ENCODE measurements at regions not wholly inside any gene's neighbourhood (a gene's known extent, or its start where the extent isn't known, plus 50 kb on each side); places are given as distances from the start of the nearest gene placed in this dataset.

GRCh38 chr7:41785265-41785664 lies 82.4 kb upstream of the INHBA start:
- no peaks in the 10 kb centered on the region for H3K9me3 ChIP-seq
- no peaks in the 10 kb centered on the region for H3K27me3 ChIP-seq
- H3K27ac ChIP-seq = no peak overlapping the region
- intact Hi-C loops (cut with DNase I) = no loop called here
- no peaks in the 10 kb centered on the region for H3K4me1 ChIP-seq
- no peak overlapping the region for H3K4me3 ChIP-seq (replicated peaks in 1 of 3)
- no peaks in the 10 kb centered on the region for H3K36me3 ChIP-seq
- no peak for TF ChIP-seq POLR2A (IDR thresholded peaks at IDR 0.05)
- TF ChIP-seq CTCF (IDR thresholded peaks at IDR 0.05) = no peak
- DNase-seq = no peak

GRCh38 chr7:41779918-41780317 lies 77.0 kb upstream of the INHBA start:
- 72 to 83% methylated on average over 2 of the region's 2 CpGs for WGBS, 2 donors
- Histone ChIP-seq H3K9me3 (no peaks in the 10 kb centered on the region), H3K4me1 (no peaks in the 10 kb centered on the region), H3K36me3 (no peaks in the 10 kb centered on the region), H3K27ac (no peak overlapping the region), H3K4me3 (replicated peaks in 1 of 3) (no peak overlapping the region), H3K27me3 (no peaks in the 10 kb centered on the region)
- intact Hi-C loops (cut with DNase I) = no loop called here
- DNase-seq = no peak
- TF ChIP-seq CTCF (IDR thresholded peaks at IDR 0.05) (no peak), POLR2A (IDR thresholded peaks at IDR 0.05) (no peak)

- intact Hi-C loops (cut with DNase I) = no loop called here
- H3K4me1 ChIP-seq = no peaks in the 10 kb centered on the region
- H3K27ac ChIP-seq = no peak overlapping the region
- H3K36me3 ChIP-seq = no peaks in the 10 kb centered on the region
- no peaks in the 10 kb centered on the region for H3K27me3 ChIP-seq
- 83 to 85% methylated on average over 5 of the region's 5 CpGs for WGBS, 2 donors
- TF ChIP-seq CTCF (IDR thresholded peaks at IDR 0.05) (no peak), POLR2A (IDR thresholded peaks at IDR 0.05) (no peak)
- no peaks in the 10 kb centered on the region for H3K9me3 ChIP-seq
- no peak overlapping the region for H3K4me3 ChIP-seq (replicated peaks in 1 of 3)
- no peak for DNase-seq
Measured at GRCh38 chr7:41777894-41778596, 75.2 kb upstream of the INHBA start.

- H3K9me3 ChIP-seq = no peaks in the 10 kb centered on the region
- no peaks in the 10 kb centered on the region for H3K4me1 ChIP-seq
- no peaks in the 10 kb centered on the region for H3K27me3 ChIP-seq
- H3K36me3 ChIP-seq = no peaks in the 10 kb centered on the region
- WGBS, 2 donors = 86 to 90% methylated on average over 11 of the region's 11 CpGs
- intact Hi-C loops (cut with DNase I) = no loop called here
- H3K27ac ChIP-seq = no peak overlapping the region
- TF ChIP-seq CTCF (IDR thresholded peaks at IDR 0.05) (no peak), POLR2A (IDR thresholded peaks at IDR 0.05) (no peak)
- H3K4me3 ChIP-seq (replicated peaks in 1 of 3) = no peak overlapping the region
- no peak for DNase-seq
Measured at GRCh38 chr7:41774966-41775365, 72.1 kb upstream of the INHBA start.

- Histone ChIP-seq H3K4me1 (no peaks in the 10 kb centered on the region), H3K9me3 (no peaks in the 10 kb centered on the region), H3K36me3 (no peaks in the 10 kb centered on the region), H3K27ac (no peak overlapping the region), H3K27me3 (no peaks in the 10 kb centered on the region), H3K4me3 (replicated peaks in 1 of 3) (no peak overlapping the region)
- 94% methylated on average over 4 of the region's 4 CpGs for WGBS, 2 donors
- TF ChIP-seq POLR2A (IDR thresholded peaks at IDR 0.05) (no peak), CTCF (IDR thresholded peaks at IDR 0.05) (no peak)
- intact Hi-C loops (cut with DNase I) = no loop called here
- no peak for DNase-seq
Measured at GRCh38 chr7:41773756-41774155, 70.9 kb upstream of the INHBA start.
